Fibroblast of skin of right biceps (primary cell): ENCODE measurements at regions not wholly inside any gene's neighbourhood (a gene's known extent, or its start where the extent isn't known, plus 50 kb on each side); places are given as distances from the start of the nearest gene placed in this dataset.

Experiments
- DNase-seq: peaks from one replicate; pipeline ENCODE4 v3.0.0-alpha.2; 2013

DNA sequence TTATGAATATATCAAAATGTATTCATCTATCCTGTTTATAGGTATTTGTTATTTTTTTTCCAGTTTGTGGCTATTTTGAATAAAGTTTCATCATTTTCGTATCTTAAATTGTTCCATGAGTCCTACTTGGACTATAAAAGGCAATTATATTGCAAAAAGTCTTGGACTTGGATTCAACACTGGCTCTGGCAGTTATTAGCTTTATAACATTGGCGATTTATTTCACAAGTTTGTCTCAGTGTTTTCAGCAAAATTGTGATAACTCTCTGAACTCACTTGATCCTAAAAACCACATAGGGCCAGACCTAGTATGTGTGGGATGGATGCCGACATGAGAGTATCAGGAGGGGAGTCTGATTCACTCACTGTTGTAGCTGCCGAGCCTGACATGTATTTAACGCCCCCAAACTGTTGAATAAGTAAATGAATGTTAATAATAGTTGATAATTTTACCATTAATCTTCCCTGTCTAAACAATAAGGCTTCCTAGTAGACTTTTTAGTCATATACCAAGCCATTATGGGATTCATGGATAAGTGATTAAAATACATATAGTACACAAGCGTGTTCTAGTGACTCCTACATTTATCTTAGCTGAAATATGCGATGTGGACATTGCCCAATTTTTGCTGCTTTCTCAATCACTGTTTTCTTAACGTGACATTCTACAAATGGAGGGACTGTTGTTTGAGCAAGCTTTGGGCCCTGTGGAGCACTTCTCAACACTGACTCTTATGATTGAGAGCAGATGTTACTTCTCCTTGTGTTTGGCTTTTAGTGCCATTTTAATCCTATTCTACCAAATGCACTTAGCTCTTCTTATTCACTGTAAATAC lies 907.6 kb downstream of the EPHA4 start:
- no peak for DNase-seq

DNA sequence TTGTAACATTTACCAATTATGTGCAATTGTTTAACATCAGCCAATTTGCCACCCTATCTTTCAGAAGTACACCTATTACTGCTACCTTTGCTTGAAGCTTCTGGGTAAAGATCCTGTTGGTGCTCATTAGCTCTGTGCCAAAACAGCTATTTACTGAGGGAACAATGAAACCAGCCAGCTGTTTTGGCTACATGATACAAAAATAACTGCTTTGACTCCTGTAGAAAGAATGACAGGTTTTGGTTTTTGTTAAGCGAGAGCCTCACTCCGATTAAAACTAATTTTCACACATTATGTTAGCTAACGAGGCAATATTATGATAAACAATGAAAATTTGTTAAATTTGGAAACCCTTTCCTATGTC lies 907.0 kb downstream of the EPHA4 start:
- DNase-seq: no peak

DNA sequence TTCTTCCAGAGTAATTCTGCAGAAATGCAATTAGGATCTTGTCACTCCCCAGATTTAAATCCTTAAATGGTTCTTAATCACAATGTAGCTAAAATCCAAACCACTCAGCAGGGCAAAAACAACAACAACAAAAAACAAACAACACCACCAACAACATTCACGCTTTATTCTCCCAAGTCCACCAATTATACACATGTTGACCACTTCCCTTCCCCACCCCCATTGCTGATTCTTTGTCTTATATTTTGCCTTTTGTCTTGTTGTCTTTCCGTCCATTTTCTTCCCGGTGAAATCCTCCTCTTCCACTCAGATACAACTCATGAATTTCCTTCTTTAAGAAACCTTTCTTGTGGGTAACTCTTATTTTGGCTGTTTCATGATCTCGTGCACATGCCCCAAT lies 902.8 kb downstream of the EPHA4 start:
- DNase-seq: no peak

DNA sequence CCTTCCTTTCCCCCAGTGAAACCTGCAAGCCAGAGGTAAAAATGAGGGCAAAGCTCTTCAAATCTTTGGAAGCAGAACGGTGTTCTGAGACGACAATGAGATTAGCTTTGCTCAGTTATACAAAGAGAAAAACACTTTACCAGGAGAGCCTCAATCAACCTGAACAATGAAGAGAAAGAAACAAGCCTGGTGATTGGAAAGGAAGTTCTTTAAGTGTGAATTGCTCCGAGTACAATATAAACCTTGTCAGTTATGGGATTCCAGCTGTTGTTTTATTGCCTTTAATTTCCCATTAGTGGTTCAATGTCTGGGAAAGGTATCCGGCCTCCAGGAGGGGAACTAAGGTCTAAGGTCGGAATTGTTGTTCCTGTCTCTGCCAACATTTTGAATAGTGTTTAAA lies 901.6 kb downstream of the EPHA4 start:
- DNase-seq: no peak

DNA sequence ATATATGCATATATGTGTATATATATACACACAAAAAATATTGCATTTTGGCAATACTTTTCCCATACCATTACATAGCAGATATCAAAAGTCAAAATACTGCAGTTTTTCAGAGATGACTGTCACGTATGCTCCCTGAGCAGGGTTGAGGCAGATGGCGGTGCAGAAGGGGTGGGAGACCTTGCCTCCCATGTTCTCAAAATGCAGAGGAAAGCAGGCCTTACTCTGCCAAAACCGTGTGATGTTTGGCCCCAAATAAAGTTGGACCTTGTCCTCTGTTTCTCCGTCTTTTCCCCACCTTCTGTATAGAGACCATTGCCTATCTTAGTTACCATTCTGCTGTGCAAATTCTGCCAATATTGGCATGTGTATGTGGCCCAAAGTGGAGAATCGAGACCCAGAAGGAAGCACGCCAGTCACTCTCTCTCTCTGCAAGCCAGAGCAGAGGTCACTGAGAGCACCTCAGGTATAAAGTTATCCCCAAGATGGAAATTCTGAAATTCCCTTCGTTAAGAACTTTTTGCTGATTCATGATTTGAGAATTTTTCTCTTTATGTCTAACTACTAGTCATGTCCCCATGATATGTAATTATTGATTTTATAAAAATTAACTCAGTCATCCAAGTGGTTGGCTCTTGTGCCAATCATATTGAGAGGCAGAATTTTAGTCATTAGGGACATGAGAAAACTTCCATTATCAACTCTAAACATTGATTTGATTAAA lies 898.8 kb downstream of the EPHA4 start:
- no peak for DNase-seq

DNA sequence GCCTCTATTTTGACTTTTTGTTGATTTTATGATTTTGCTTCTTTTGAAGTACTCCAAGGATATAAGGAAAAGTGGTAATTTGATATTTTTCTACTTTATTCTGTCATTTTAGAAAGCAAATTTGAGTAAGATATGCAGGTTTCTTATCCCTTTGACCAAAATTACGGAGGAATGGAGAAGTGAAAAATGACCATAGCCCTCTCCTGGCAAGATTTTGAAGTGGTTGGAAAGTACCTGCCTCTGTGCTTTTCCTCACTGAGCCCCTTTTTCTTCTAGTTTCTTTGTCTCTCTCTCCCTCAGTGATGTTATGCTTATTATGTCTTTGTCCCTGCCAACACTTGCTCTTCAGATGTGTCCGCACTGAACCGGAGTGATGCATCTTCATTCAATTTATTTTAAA lies 898.1 kb downstream of the EPHA4 start:
- DNase-seq: no peak

DNA sequence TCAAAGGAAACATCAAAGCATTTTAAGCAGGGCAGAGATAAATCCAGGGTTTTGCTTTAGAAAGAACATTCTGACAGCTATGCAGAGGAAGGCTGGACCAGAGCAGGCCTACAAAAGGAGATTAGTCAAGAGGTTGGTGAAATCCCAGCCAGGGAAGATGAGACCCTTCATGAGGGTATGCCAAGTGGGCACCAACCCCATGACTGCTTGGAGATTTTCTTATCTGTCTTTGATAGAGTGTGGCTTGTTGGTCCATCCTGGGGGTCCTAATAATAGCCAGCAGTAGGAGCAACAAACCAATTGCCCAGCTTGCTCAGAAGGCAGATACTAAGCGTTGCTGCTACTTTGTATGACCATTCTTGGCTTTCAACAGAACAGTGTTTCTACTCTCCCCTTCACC lies 895.4 kb downstream of the EPHA4 start:
- DNase-seq: no peak

DNA sequence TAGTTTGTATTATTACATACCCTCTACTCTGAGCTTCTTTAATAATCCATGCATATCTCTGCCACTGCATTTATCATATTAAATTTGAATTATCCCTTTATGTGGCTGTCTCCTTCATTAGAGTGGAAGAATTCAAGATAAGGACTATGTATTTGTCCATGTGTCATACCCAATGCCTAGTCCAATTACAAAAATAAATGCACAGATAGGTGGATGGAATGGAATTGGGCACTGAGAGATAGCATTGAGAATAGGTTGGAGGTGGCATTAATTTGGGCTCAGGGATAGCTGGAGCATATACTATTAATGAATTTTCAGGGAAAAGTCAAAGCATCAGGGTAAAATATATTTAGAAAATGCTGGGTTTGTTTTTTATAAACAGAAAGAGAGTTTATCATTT lies 893.2 kb downstream of the EPHA4 start:
- no peak for DNase-seq

DNA sequence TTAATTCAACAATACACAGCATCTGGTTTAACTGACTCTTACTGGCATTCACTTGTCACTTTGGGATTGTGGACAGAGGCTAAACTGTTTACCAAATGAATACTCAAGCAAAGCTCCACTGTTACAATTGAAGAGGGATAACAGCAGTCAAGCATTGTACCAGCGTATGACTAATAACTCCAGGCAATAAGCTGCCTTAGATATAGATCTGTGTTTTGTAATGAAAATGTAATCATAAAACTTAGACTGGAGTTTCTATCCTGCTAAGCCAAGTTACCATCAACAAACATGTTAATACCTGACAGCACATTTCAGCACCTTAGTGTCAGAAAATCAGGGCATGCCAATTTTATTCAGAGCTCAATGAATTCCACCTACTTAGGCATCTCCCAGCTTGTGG lies 889.5 kb downstream of the EPHA4 start:
- DNase-seq: no peak

DNA sequence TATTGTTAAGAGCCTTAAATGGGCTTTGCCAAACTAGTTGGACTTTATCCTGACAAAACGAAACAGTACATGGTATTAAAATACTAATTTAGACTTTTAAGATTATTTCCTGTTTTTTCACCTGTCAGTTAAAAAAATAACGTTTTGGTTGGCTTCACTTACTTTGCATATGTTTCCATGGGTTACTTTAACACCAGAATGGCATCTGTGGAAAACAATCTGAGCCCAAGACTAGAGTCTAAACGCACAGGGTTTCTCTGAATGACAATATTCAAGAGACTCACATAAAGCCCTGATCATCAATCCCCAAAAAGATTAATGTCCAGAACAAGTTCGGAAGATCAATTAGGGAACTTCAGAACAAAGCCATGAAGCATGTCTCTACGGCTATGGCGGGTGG lies 888.0 kb downstream of the EPHA4 start:
- no peak for DNase-seq

DNA sequence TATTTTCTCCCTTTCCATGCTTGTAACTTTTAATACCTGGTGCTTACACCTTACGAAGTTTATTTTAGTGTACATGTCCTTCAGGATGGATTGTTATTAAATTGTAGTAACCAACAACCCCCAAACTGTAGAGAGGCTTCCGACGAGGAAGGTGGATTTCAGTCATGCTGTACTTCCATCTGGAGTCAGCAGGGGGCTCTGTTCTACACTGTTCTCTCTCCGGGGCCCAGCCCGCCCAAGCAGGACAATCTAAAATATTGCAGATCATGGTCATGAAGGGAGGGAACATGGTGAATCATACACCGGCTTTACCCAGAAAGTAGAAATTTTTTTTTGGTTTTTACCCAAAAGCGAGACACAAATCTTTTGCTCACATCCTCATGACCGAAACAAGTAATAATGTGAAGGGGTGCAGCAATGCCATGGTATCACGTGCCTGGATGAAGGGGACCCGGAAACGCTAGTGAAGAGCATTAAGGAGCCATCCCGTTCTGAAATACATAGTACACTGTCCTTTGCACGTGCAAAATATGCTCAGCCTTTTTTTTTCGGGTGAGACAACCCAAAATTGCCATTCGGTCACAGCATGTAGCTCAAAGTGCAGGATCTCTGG lies 884.8 kb downstream of the EPHA4 start:
- DNase-seq: peak; percentile 67

DNA sequence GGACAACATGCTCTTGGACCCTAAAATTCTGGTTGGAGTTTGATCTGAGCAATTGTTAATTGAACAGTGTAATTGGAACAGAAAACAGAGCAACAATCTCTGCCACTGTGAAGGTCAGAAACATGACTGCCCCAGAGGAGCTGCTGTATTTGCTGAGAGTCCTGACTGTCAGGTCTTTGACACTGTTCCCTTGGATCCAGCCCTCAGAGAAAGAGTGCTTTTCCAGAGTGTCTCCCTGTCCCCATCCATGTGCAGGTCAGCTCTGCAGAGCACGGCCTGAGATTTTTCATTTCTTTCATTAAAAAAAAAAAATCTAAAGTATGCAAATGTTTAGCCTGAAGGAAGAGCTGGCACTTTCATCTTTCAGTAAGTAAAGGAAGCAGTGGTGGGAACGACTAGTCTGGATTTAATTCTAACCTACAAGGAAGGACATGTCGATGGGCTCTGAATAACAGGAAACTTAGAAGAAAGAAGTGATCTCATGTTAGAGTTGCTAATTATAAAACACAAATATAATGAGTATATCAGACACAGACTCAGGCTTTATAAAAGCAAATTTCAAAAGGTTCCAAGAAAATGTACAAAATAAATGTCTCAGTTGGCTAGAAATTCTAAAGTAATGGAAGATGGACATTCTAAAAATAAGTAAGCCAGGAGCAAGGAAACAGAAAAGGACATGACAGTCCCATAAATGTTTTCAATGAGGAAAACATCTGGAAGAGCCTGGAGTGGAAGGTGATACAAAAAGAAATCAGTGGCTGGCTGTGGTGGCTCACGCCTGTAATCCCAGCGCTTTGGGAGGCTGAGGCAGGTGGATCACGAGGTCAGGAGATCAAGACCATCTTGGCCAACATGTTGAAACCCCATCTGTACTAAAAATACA lies 876.5 kb downstream of the EPHA4 start:
- DNase-seq: no peak

DNA sequence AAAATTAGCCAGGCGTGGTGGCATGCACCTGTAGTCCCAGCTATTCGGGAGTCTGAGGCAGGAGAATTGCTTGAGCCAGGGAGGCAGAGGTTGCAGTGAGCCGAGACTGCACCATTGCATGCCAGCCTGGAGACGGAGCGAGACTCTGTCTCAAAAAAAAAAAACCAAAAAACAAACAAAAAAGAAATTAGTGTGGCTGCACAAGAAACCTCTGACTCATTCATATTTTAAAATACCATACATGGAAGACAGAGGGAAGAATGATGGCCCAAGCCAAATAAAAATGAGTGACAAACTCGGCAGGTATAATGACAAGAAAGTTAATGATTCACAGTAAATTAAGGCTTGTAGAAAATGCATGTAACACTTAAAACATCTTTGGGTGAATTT lies 875.8 kb downstream of the EPHA4 start:
- DNase-seq: no peak

DNA sequence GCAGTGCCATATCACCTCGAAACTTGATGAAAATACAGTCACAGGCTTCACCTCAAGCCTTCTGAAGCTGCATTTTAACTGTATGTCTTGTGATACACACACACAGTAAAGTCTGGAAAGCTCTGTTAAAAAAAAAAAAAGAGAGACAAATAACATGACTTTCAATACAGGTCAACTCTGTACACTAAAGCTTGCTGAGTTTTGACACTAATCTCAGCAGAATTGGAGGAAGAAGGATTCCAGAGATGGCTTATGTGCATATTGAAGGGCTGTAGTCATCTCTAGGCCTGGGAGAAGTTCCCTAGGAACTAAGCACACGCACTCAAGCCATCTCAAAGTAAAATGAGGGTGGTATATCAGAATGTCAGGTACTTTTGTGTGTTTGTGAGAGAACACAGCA lies 875.1 kb downstream of the EPHA4 start:
- DNase-seq: no peak

DNA sequence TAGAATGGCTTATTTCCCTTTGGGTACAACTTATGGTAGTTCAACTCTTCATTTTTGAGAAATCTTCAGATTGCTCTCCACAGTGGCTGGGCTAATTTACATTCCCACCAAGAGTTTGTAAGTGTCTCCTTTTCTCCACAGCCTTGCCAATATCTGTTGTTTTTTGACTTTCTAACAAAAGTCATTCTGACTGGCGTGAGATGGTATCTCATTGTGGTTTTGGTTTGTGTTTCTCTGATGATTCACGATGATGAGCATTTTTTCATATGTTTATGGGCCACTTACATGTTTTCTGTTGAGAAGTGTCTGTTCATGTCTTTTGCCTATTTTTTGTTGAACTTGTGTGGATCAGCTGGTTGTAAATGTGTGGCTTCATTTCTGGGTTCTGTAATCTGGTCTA lies 871.0 kb downstream of the EPHA4 start:
- DNase-seq: peak; percentile 13

DNA sequence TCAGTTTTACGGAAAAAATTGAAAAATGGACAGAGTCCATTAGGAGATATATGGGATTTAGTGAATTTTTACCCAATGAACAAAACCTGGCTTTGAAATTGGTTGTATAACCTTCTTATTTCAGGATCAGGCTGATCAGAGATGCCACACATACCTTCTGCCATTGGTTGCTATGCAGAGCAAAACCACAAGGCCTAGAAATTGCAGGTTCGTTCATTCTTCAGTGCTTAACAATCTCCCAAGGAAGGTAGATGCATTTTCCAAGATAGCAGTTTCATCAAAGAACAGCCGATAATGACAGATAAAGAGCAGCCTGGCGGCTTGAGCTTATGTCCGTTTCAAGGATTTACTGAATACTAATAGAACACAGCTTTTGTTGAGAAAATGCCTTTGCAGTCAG lies 868.8 kb downstream of the EPHA4 start:
- DNase-seq: peak; percentile 40

DNA sequence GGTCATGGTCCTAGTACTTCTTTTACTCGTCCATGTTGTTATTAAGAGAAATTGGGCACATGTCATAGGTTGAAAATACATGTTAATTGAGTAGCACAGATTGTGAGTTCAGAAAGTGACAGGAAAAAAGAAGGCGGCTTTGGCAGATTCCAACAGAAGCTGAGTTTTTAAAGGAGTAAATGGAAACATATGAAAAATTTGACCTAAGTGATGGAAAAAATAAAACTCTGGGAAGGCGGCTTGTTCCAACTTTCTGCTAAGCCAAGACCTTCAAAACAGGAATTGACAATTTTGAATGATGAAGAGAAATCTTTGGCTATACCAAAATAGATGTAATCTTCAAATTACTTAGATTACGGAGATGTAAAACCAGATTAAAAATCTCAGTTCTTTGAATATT lies 868.0 kb downstream of the EPHA4 start:
- no peak for DNase-seq

DNA sequence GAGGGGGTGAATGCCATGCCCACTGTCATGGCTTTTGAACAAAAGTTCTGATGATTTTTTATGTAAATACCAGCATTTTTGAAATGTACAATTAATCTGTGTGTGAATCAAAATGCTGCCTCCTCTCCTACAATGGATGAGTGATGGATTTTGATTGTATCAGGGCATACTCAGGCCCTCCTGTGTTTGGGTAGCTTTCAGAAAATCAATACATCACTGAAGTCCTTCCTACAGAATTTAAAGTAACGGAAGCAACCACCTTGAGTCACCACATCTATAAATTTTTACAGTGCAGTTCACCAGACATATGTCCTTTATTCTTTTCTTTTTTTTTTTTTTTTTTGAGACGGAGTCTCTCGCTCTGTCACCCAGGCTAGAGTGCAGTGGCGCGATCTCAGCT lies 867.3 kb downstream of the EPHA4 start:
- no peak for DNase-seq

DNA sequence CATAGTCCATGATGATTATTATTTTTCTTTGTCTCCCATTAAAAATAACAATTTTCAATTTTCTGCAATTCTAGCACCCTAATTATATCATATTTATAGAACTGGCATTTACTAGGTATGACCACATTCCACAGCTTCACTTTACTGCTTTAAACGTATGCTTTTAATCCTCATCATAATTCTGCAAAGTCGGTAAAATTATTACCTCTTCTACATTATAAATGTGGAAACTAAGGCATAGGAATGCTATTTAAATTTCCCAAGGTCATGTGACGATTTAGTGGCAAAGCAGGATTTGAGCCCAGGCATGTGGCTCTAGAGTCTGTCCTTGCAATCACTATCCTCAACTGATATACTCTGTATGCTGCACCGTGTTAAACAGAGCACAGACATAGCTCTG lies 866.4 kb downstream of the EPHA4 start:
- DNase-seq: no peak

DNA sequence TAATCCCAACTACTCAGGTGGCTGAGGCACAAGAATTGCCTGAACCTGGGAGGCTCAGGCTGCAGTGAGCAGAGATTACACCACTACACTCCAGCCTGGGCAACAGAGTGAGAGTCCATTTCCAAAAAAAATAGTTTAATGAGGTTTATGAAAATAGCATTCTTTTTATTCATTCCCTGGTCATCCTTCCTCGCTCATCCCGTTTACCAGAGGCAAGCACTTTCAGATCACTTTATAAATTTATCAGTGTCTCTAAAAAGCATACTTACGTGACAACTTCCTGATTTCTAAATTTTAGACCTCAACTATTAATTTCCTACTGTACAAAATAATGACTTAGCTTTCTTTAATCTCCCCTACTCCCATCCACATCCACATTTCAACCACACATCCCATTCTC lies 864.8 kb downstream of the EPHA4 start:
- DNase-seq: no peak

DNA sequence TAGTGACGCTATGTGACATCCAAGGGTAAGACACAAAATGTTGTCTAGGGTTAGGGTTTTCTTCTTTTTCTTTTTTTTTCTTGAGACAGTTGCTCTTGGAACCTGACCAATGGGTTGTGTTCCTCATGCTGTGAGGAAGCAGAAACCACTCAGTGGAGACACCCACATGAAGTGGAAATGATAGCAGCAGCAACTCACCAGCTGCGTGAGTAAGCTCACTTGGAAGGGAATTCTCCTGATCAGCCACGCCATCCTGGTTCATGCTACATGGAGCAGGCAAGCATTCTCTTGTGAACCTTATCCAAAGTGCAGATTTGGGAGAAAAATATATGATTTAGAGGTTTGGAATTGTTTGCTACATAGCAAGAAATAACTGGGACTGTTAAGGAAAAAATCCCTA lies 863.7 kb downstream of the EPHA4 start:
- DNase-seq: peak; percentile 30

DNA sequence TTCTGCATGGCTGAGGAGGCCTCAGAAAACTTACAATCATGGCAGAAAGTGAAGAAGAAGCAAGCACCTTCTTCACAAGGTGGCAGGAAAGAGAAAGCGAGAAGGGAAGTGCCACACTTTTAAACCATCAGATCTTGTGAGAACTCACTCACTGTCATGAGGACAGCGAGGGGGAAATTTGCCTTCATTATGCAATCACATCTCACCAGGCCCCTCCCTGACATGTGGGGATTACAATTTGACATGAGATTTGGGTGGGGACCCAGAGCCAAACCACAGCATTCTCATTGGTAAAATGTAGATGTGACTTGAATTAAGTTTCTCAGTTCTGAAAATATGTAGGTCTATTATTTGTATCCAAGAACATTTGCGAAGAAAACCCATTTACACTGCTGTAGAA lies 854.8 kb downstream of the EPHA4 start:
- DNase-seq: no peak

DNA sequence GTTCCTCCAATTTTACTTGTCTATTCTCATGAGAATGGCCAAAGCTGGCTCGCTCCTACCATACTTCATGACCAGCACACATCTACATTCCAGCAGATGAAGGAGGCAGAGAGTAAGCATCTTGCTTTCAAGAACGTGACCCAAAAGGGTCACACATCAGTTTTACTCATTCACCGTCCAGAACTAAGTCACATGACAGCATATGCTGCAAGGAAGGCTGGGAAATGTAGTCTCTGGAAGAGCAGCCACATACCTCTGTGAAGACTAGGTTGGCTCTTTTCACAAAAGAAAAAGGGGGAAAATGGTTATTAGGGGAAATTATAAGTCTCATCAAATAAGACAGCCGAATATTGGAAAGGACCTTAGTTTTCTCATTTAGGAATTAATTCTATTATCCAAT lies 835.3 kb downstream of the EPHA4 start:
- no peak for DNase-seq
